Gastrocnemius medialis (tissue), 4 donors: ENCODE measurements at regions not wholly inside any gene's neighbourhood (a gene's known extent, or its start where the extent isn't known, plus 50 kb on each side); places are given as distances from the start of the nearest gene placed in this dataset.

Experiments used
- POLR2A ChIP-seq, 2 donors: fragments of 450-650 bp; IDR thresholded peaks; one replicate each; pipeline ENCODE4 v1.6.1; 2017; ENCODE audit warnings: antibody characterized with exemption in 2 of 2, mild to moderate bottlenecking in 2 of 2, moderate library complexity in 2 of 2
- TF ChIP-seq, protein P1 (sequence below), 5 experiments: fragments of 450-650 bp in 3 of 5; fragments of 200-600 bp in 2 of 5; sonication (generic) in 2 of 5; IDR thresholded peaks in 4 of 5; conservative IDR thresholded peaks in 1 of 5; 1 replicate in 4 of 5; 2 replicates in 1 of 5; pipeline ENCODE4 v1.5.1; 2016 to 2019; ENCODE audit warnings: antibody characterized with exemption in 5 of 5, mild to moderate bottlenecking in 3 of 5, moderate library complexity in 3 of 5

GRCh38 chr4:125235971-125236370 lies 78.8 kb upstream of the FAT4 start:
- TF ChIP-seq, protein P1, sequence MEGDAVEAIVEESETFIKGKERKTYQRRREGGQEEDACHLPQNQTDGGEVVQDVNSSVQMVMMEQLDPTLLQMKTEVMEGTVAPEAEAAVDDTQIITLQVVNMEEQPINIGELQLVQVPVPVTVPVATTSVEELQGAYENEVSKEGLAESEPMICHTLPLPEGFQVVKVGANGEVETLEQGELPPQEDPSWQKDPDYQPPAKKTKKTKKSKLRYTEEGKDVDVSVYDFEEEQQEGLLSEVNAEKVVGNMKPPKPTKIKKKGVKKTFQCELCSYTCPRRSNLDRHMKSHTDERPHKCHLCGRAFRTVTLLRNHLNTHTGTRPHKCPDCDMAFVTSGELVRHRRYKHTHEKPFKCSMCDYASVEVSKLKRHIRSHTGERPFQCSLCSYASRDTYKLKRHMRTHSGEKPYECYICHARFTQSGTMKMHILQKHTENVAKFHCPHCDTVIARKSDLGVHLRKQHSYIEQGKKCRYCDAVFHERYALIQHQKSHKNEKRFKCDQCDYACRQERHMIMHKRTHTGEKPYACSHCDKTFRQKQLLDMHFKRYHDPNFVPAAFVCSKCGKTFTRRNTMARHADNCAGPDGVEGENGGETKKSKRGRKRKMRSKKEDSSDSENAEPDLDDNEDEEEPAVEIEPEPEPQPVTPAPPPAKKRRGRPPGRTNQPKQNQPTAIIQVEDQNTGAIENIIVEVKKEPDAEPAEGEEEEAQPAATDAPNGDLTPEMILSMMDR (IDR thresholded peaks at IDR 0.05 in 4 of 5, conservative IDR thresholded peaks at IDR 0.05 in 1 of 5), result no peak
- TF ChIP-seq POLR2A (IDR thresholded peaks at IDR 0.05), result no peak
